Chondrocyte (in vitro differentiated cells): ENCODE measurements at regions not wholly inside any gene's neighbourhood (a gene's known extent, or its start where the extent isn't known, plus 50 kb on each side); places are given as distances from the start of the nearest gene placed in this dataset.
"Not testable (repeated sequence)": the region's sequence is repeated elsewhere in the genome, so short reads cannot be mapped to it uniquely, and the experiment has no call there.

ENCODE experiments used
- DNase-seq: peaks from one replicate; pipeline ENCODE4 v3.0.0; 2021; ENCODE audit warnings: mixed read lengths, low spot score
- H3K27ac Mint-ChIP-seq: one replicate; pipeline ENCODE4 v1.8.0; 2021; ENCODE audit warnings: mild to moderate bottlenecking, moderate library complexity, mixed read lengths; ENCODE audit not compliant: unreplicated experiment
- H3K27me3 Mint-ChIP-seq: 2 replicates; pipeline ENCODE4 v1.8.0; 2021; ENCODE audit warnings: low read depth, mixed read lengths
- H3K36me3 Mint-ChIP-seq: 2 replicates; pipeline ENCODE4 v1.8.0; 2021; ENCODE audit warnings: low read depth, mixed read lengths
- H3K4me1 Mint-ChIP-seq: 2 replicates; pipeline ENCODE4 v1.8.0; 2021; ENCODE audit warnings: low read depth, mild to moderate bottlenecking, mixed read lengths
- H3K4me3 Mint-ChIP-seq: one replicate; pipeline ENCODE4 v1.8.0; 2021; ENCODE audit warnings: mild to moderate bottlenecking, moderate library complexity, mixed read lengths; ENCODE audit not compliant: unreplicated experiment
- H3K9me3 Mint-ChIP-seq: 2 replicates; pipeline ENCODE4 v1.8.0; 2021; ENCODE audit warnings: low read depth, mixed read lengths
- TF ChIP-seq, protein P1 (sequence below): fragments of 200-600 bp; sonication (generic); IDR thresholded peaks from 2 replicates; pipeline ENCODE4 v1.5.0; 2021; ENCODE audit warnings: antibody characterized with exemption, mild to moderate bottlenecking, moderate library complexity

DNA sequence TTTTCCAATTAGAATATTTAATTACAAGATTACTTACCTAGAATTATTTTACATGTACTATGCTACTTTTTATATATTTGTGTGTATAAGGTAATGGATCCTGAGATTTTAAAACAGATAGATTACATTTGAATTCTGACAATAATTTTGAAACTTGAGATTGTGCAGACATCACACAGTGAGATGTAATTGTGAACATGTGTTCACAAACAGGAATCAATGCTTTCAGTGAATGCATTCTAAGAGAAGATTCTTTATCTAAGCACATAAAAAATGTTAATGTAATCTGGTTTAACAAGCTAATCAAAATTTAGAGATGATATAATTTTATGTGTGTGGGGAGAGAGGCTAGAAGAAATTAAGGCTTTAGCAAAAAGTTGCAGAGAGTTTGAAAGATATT, 1925.5 kb downstream of the ARAP2 start:
- Mint-ChIP-seq H3K9me3 (no peaks in the 10 kb centered on the region), H3K4me3 (no peak overlapping the region), H3K4me1 (no peaks in the 10 kb centered on the region), H3K27ac (no peak overlapping the region), H3K36me3 (no peaks in the 10 kb centered on the region), H3K27me3 (no peaks in the 10 kb centered on the region)
- DNase-seq: no peak
- TF ChIP-seq, protein P1, sequence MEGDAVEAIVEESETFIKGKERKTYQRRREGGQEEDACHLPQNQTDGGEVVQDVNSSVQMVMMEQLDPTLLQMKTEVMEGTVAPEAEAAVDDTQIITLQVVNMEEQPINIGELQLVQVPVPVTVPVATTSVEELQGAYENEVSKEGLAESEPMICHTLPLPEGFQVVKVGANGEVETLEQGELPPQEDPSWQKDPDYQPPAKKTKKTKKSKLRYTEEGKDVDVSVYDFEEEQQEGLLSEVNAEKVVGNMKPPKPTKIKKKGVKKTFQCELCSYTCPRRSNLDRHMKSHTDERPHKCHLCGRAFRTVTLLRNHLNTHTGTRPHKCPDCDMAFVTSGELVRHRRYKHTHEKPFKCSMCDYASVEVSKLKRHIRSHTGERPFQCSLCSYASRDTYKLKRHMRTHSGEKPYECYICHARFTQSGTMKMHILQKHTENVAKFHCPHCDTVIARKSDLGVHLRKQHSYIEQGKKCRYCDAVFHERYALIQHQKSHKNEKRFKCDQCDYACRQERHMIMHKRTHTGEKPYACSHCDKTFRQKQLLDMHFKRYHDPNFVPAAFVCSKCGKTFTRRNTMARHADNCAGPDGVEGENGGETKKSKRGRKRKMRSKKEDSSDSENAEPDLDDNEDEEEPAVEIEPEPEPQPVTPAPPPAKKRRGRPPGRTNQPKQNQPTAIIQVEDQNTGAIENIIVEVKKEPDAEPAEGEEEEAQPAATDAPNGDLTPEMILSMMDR: no peak

DNA sequence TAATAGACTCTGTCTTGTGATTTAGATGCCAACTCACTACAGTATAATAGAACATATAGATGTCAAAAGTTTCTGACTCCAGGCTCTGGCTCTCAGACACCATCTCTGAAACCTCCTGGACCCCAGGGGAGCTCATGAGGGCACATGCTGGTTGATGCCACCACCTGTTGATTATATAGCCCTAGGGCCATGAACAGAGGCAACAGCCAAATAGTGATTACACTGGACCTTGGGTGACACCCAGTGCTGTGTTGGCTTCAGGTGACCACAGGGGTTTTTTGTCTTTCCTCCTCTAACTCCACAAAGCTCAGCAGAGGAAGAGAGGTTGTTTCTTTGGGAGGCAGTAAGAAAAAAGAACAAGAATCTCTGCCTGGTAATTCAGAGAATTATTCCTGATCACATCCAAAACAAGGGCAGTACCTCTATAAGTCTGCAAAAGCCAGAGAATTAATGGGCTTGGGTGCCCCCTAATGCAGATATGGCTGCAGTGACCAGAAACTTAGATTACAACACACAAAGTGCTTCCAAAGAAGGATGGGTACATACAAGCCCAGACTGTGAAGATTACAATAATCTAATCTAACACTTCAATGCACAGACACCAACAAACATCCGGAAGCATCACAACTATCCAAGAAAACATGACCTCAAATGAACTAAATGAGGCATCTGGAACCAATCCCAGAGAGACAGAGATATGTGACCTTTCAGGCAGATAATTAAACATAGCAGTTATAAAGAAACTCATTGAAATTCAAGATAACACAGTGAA, 1920.6 kb downstream of the ARAP2 start:
- Mint-ChIP-seq H3K4me1 (no peaks in the 10 kb centered on the region), H3K4me3 (no peak overlapping the region), H3K27ac (no peak overlapping the region), H3K9me3 (no peaks in the 10 kb centered on the region), H3K27me3 (peaks cover 2% of the 10 kb centered on the region), H3K36me3 (no peaks in the 10 kb centered on the region)
- DNase-seq: no peak
- TF ChIP-seq, protein P1: peak; percentile 40

DNA sequence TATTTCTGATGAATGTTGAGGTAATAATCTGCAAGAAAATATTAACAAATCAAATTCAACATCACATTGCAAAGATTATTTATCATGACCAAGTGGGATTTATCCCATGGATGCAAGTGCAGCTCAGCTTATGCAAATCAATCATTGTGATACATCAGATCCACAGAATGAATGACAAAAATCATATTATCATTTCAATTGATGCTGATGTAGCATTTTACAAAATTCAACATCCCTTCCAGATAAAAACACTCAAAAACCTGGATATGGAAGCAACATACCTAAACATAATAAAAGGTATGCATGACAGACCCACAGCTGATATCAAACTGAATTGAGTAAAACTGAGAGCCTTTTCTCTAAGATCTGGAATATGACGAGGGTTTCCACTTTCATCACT, 1915.4 kb downstream of the ARAP2 start:
- peaks cover 3% of the 10 kb centered on the region for H3K9me3 Mint-ChIP-seq
- H3K4me1 Mint-ChIP-seq: no peaks in the 10 kb centered on the region
- TF ChIP-seq, protein P1: no peak
- H3K36me3 Mint-ChIP-seq: no peaks in the 10 kb centered on the region
- H3K27me3 Mint-ChIP-seq: peaks cover 2% of the 10 kb centered on the region
- DNase-seq: no peak
- no peak overlapping the region for H3K27ac Mint-ChIP-seq
- H3K4me3 Mint-ChIP-seq: no peak overlapping the region

DNA sequence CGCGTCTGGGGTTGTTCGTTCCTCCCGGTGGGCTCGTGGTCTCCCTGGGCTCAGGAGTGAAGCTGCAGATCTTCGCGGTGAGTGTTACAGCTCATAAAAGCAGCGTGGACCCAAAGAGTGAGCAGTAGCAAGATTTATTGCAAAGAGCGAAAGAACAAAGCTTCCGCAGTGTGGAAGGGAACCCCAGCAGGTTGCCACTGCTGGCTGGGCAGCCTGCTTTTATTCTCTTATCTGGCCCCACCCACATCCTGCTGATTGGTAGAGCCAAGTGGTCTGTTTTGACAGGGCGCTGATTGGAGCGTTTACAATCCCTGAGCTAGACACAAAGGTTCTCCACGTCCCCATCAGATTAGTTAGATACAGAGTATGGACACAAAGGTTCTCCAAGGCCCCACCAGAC, 1909.2 kb downstream of the ARAP2 start:
- H3K4me3 Mint-ChIP-seq, DNase-seq, H3K27me3 Mint-ChIP-seq, H3K4me1 Mint-ChIP-seq, H3K27ac Mint-ChIP-seq, H3K36me3 Mint-ChIP-seq: not testable (repeated sequence)
- H3K9me3 Mint-ChIP-seq: peaks cover 19% of the 10 kb centered on the region

DNA sequence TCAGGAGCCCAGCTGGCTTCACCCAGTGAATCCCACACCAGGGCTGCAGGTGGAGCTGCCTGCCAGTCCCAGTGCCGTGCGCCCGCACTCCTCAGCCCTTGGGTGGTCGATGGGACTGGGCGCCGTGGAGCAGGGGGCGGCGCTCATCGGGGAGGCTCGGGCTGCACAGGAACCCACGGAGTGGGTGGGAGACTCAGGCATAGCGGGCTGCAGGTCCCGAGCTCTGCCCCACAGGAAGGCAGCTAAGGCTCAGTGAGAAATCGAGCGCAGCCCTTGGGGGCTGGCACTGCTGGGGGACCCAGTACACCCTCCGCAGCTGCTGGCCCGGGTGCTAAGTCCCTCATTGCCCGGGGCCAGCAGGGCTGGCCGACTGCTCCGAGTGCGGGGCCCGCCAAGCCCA, 1908.8 kb downstream of the ARAP2 start:
- not testable (repeated sequence) for H3K27ac Mint-ChIP-seq, H3K36me3 Mint-ChIP-seq, H3K27me3 Mint-ChIP-seq, H3K4me3 Mint-ChIP-seq, H3K4me1 Mint-ChIP-seq
- H3K9me3 Mint-ChIP-seq: peaks cover 19% of the 10 kb centered on the region
- peak; percentile 57 for DNase-seq

DNA sequence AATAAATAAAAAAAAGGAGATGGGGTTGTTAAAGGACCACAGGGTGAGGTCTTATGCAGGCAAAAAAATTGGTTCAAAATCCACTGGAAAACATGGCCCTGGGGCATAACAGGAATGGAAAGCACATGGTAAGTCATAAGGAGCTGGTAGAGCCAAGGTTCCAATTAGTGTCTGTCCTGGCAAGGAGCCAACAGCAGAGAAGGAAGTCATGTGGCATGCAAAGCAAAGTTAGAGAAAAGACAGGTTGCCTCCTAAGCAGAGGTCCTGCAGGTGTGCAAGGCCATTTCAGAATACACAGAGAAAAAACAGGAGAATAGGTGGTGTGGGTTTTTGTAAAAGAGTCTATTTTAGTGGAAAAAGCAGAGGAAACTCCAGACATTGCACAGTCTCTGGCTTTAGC, 1881.7 kb downstream of the ARAP2 start:
- Mint-ChIP-seq H3K4me3 (no peak overlapping the region), H3K4me1 (no peaks in the 10 kb centered on the region), H3K36me3 (no peaks in the 10 kb centered on the region), H3K27ac (no peak overlapping the region), H3K27me3 (no peaks in the 10 kb centered on the region), H3K9me3 (peaks cover 8% of the 10 kb centered on the region)
- DNase-seq: no peak
- TF ChIP-seq, protein P1: no peak
